HG03565 (cell line): ENCODE measurements at regions not wholly inside any gene's neighbourhood (a gene's known extent, or its start where the extent isn't known, plus 50 kb on each side); places are given as distances from the start of the nearest gene placed in this dataset.
"Not testable (repeated sequence)": the region's sequence is repeated elsewhere in the genome, so short reads cannot be mapped to it uniquely, and the experiment has no call there.

Experiments
- ATAC-seq: cut with Tn5 transposase; IDR thresholded peaks from one replicate; pipeline ENCODE4 v1.9.1; 2021; ENCODE audit warnings: mild to moderate bottlenecking, moderate library complexity; ENCODE audit not compliant: unreplicated experiment

DNA sequence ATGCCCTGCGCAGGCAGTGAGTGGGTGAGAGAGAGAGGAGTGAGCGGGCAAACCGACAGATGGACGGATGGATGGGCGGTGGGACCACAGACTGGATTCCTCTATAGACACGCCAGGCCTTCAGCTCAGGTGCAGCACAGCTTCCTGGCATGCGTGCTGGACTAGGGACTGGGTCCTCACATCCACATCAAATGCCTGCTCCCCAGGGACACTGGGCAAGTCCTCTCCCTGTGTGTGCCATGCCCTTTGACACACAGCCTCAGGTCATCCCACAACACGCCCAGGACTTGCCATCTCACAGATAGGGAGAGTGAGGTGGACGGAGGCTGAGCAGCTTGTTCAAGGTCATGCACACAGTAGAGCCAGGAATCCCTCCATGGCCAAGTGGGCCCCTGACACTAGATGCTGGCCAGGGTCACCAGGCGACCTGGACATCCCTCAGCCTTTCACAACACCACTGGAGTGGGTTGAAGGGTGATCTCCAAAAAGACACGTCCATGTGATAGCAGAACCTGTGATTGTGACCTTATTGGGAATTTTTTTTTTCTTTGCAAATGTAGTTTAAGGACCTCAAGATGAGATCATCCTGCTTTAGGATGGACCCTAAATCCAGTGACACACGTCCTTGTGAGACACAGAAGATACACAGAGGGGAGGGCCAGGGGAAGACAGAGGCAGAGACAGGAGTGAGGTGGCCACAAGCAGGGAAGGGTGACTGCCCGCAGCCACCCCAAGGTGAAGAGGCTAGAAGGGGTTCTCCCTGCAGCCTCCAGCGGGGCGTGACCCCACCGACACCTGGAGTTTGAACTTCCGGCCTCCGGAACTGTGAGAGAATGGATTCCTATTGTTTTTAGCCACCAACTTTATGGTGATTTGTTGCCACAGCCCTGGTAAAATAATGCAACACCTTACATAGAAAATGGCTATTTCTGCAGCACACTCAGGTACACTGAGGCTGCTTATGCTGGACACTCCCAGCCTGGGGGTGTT is 155.0 kb upstream of the CHST15 start:
- ATAC-seq, result no peak

DNA sequence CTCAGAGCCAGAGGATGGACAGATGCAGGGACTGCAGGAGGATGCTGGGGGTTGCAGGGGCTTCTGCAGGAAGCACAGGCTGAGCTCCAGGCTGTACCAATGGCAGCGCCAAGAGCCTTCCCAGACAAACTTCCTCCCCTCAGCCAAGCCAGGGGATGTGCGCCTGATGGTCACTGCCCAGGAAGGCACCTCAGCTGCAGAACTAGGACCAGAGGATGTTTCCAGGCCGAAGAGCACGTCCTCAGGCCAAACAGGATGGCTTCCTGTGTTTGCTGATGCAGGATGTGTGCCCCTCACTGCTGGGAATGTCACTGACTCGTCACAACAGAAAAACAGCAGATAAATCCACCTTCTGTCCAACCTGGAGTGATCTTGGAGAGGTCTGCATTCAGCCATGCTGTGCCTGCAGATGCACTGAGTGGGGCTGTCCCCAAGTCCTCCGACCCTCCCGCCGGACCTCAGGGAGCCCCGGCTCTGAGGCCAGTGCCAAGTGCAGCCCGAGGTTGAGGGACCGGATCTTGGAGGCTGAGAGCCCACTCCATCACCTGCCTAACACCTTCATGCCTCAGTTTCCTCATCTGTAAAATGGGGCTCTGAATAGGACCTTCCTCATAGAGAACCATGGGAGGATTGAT is 152.5 kb upstream of the CHST15 start:
- ATAC-seq, result no peak

DNA sequence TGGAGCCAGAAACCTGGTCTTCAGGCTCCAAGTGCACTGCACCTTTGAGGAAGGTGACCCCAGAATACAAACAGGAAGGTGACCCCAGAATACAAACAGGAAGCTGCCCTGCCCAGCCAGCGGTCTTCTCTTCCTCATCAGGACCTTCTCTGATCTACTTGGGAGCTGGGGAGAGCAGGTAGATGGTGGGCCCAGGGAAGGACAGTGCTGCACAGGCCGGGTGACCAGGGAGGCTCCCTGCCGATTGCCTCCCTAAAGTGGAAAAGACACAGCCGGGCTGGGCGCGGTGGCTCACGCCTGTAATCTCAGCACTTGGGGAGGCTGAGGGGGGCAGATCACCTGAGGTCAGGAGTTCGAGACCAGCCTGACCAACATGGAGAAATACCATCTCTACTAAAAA is 151.8 kb upstream of the CHST15 start:
- no peak for ATAC-seq

DNA sequence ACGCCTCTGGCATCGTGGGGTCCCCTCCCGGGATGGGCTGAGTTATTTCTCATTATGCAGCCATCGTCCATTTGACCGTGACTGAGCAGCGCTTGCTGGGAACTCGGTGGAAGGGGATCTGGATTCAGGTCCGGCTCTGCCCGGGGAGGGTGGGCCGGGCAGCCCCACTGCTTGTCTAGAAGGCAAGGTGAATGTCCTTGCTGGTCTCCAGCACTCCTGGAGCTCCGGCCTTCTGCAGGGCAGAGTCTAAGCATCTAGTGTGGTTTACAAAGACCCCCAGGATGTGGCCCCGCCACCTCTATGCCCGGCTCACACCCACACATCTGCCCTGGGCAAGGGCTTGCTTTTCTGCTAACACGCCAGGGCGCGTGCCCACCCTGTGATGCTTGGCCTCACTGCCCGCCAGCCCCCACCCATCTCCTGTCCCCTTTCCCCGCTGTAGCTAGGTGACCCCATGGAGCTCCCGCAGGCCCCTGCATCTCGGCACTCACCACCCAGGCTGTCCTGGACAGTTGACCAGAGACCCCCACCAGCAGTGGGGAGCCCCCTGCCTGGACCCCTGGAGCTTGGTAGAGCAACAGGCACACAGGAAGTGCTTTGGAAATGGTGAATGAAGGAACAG is 151.0 kb upstream of the CHST15 start:
- ATAC-seq, result no peak

GRCh38 chr10:124243702-124244121 is 150.3 kb upstream of the CHST15 start:
- ATAC-seq, result no peak

- ATAC-seq, result no peak
Observed at GRCh38 chr10:124242791-124243190, 149.4 kb upstream of the CHST15 start.

GRCh38 chr10:124242365-124242764 is 149.0 kb upstream of the CHST15 start:
- ATAC-seq, result no peak

GRCh38 chr10:124241510-124241909 is 148.1 kb upstream of the CHST15 start:
- not testable (repeated sequence) for ATAC-seq

GRCh38 chr10:124240839-124241291 is 147.5 kb upstream of the CHST15 start:
- ATAC-seq, result no peak

GRCh38 chr10:124239696-124240095 is 146.3 kb upstream of the CHST15 start:
- no peak for ATAC-seq

DNA sequence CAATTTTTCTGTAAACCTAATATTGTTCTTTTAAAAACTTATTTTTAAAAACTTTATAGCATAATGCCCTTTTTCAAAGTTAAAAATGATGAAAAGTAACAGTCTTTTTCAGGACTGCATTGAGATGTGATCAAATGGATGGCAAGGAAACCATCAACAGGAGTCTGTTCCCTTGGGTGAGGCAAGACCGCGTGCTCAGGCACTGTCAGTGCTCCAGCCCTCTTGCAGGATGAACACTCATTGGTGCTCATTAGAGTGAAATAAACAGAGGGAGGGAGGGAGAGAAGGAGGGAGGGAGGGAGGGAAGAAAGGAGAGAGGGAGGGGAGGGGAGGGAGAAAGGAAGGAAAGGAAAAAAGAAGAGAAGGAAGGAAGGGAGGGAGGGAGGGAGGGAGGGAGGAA is 145.7 kb upstream of the CHST15 start:
- no peak for ATAC-seq

- no peak for ATAC-seq
Observed at GRCh38 chr10:124238367-124238766, 145.0 kb upstream of the CHST15 start.

DNA sequence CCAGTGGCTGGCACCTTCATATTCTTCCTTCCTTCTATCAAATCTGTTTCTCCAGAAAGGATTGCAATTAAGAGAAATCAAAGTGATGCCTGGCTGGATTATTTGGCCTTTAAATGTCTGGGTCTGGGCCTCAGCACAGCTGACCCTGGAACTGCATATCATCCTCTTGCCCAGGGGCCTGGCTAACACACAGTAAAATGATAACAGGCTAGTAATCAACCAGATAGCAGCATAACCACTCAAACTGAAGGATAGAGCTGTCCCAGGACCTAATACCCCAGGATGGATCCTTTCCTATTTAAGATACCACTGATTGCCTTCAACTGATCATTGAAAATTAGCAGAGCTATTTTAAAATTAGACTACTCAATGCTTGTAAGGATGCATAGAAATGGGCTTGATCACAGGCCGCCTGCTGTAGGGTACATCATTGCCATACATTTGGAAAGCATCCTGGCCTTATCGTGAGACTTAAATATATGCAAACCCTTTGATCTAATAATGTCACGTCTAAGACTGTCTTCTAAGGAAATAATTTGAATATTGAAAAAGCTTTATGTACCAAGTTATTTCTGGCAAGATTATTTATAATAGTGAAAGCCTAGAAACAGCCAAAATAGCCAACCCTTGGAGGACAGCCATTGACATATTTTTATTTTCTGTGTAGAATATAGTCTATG is 144.0 kb upstream of the CHST15 start:
- no peak for ATAC-seq

DNA sequence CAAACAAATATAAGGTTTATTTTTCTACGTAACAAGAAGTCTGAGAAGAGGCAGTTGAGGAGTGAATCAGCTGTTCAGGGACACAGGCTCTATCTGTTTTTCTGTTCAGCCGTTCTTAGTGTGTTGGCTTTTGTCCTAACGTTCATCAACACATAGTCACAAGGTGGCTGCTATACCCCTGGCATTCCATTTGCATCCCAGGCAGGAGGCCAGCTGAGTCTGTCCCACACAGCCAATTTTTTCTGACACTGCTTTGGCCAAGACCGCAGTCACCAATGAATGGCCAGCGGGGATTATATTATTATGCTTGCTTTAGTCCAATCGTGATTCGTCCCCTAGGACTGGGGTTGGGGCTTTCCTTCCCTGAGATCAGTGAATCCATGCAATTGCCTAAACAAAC is 143.4 kb upstream of the CHST15 start:
- no peak for ATAC-seq

- no peak for ATAC-seq
Observed at GRCh38 chr10:124236136-124236535, 142.7 kb upstream of the CHST15 start.

DNA sequence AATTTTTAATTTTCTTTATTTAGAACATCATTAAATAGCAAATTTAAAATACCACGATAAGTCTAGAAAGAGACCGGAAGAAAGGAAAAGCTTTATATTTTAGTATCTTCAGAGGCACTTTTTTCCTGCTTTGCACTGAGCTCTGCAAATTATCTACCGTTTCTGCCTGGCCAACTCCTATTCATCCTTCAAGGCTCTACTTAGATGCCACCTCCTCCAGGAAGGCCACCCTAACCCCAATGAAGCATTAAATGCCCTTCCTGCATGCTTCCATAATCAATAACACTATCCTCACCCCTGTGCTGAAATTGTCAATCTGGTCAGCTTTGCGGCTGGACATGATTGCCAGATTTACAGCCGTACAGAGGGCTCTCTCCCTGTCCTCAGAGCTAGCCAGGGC is 141.8 kb upstream of the CHST15 start:
- ATAC-seq, result no peak

- no peak for ATAC-seq
Observed at GRCh38 chr10:124233546-124234138, 140.2 kb upstream of the CHST15 start.

DNA sequence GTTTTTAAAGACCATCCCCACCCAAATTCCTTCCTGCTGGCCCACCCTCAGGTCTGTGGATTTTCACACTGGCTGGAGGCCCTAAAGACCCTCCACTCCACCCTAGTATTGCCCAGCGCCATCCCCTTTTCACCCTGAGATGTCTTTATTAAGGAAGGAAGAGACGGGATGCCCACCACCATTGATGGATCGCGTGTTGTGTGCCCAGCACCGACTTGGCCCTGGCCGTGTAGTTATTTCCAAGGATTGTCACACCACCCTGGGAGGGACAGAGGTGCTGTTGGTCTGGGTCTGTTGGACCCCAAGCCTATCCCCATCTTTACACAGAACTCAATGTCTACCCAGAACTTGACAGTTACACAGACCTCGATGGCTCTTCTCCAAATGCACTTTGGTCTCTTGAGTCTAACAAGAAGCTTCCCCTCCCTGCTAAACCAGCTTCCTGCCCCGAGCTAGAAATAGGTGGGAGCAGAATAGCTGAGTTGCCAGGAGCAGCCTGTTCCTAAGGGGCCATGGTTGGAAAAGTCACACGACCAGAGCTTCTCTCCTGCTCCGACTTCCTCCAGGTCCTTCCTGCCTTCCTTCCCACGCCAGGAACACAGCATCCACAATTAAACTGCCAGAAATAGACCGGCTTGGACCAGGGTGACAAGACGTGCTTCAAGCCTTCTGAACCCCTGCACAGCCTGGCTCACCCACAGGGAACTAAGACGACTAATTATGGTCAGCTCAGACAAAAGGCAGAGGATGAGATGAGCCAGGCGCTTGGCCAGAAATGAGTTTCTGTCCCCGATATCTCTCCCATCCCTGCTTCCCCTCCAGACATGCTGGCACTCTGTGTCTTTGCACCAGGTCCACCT is 139.5 kb upstream of the CHST15 start:
- no peak for ATAC-seq
